Natural killer cell (primary cell): ENCODE measurements at regions not wholly inside any gene's neighbourhood (a gene's known extent, or its start where the extent isn't known, plus 50 kb on each side); places are given as distances from the start of the nearest gene placed in this dataset.

ENCODE experiments used
- ATAC-seq, 3 donors: fragments of 150-1000 bp in 2 of 3; fragments of 200-7000 bp in 1 of 3; cut with Tn5 transposase; 1 replicate in 1 of 3; 2 replicates in 2 of 3; pipeline ENCODE4 v1.10.0; 2021; ENCODE audit warnings: mild to moderate bottlenecking in 2 of 3, moderate library complexity in 2 of 3
- DNase-seq, 2 donors: peaks; one replicate each; pipeline versions ENCODE4 v3.0.0 to v3.0.0-alpha.2; 2013 to 2021; ENCODE audit warnings: mixed read lengths in 1 of 2
- H3K27ac ChIP-seq: one replicate; pipeline ENCODE4 v1.5.1; 2013; ENCODE audit warnings: mild to moderate bottlenecking, low read length
- H3K27me3 ChIP-seq: one replicate; pipeline ENCODE4 v1.6.1; 2013; ENCODE audit warnings: low read length; ENCODE audit not compliant: control insufficient read depth, insufficient read depth
- H3K36me3 ChIP-seq: one replicate; pipeline ENCODE4 v1.6.1; 2013; ENCODE audit warnings: low read length; ENCODE audit not compliant: control insufficient read depth, insufficient read depth
- H3K4me1 ChIP-seq: one replicate; pipeline ENCODE4 v1.6.1; 2013; ENCODE audit warnings: low read length; ENCODE audit not compliant: control insufficient read depth, insufficient read depth
- H3K4me3 ChIP-seq: one replicate; pipeline ENCODE4 v1.5.1; 2013; ENCODE audit warnings: low read length
- H3K9me3 ChIP-seq: one replicate; pipeline ENCODE4 v1.6.1; 2013; ENCODE audit warnings: low read length; ENCODE audit not compliant: control insufficient read depth, insufficient read depth
- H3K27ac Mint-ChIP-seq, 2 donors: one replicate each; pipeline ENCODE4 v1.8.0; 2022; ENCODE audit warnings: mild to moderate bottlenecking in 2 of 2, mixed read lengths in 2 of 2, moderate library complexity in 1 of 2
- H3K27me3 Mint-ChIP-seq, 2 donors: one replicate each; pipeline ENCODE4 v1.8.0; 2022; ENCODE audit warnings: low read depth in 2 of 2, mixed read lengths in 2 of 2
- H3K36me3 Mint-ChIP-seq: one replicate; pipeline ENCODE4 v1.8.0; 2022; ENCODE audit warnings: mixed read lengths
- H3K4me1 Mint-ChIP-seq, 2 donors: one replicate each; pipeline ENCODE4 v1.8.0; 2022; ENCODE audit warnings: mixed read lengths in 2 of 2
- H3K4me3 Mint-ChIP-seq: one replicate; pipeline ENCODE4 v1.8.0; 2022; ENCODE audit warnings: mild to moderate bottlenecking, moderate library complexity, mixed read lengths
- H3K9me3 Mint-ChIP-seq, 2 donors: one replicate each; pipeline ENCODE4 v1.8.0; 2022; ENCODE audit warnings: mixed read lengths in 2 of 2
- CTCF ChIP-seq: fragments of 200-600 bp; IDR thresholded peaks from one replicate; pipeline ENCODE4 v1.8.0; 2022; ENCODE audit warnings: antibody characterized with exemption
- WGBS: methylation state at CpG from one replicate; pipeline ENCODE4 v1.1.7; 2013; ENCODE audit warnings: missing lambda C conversion rate; ENCODE audit not compliant: insufficient coverage; 5-methylcytosine and 5-hydroxymethylcytosine counted together
- intact Hi-C: fragments of 100-400 bp; cut with micrococcal nuclease; formaldehyde crosslinking; loops from one replicate; pipeline ENCODE4 v1.14.2; 2022

- H3K4me1 Mint-ChIP-seq = no peaks in the 10 kb centered on the region
- no peak for ATAC-seq
- H3K27ac ChIP-seq = no peak overlapping the region
- no peak for TF ChIP-seq CTCF
- no peaks in the 10 kb centered on the region for H3K36me3 Mint-ChIP-seq
- H3K36me3 ChIP-seq = no peaks in the 10 kb centered on the region
- H3K27me3 ChIP-seq = no peaks in the 10 kb centered on the region
- H3K27ac Mint-ChIP-seq = no peak overlapping the region
- H3K9me3 ChIP-seq = no peaks in the 10 kb centered on the region
- peaks cover 4% of the 10 kb centered on the region for H3K4me1 ChIP-seq
- WGBS = 85% methylated on average over 3 of the region's 4 CpGs
- H3K4me3 ChIP-seq = no peak overlapping the region
- DNase-seq = no peak
- intact Hi-C loops = no loop called here
- H3K27me3 Mint-ChIP-seq = peaks cover 5 to 14% of the 10 kb centered on the region in 2 donors
- H3K9me3 Mint-ChIP-seq = no peaks in the 10 kb centered on the region
- no peak overlapping the region for H3K4me3 Mint-ChIP-seq
Observed at GRCh38 chr7:25626451-25627131, 398.3 kb upstream of the NPVF start.

DNA sequence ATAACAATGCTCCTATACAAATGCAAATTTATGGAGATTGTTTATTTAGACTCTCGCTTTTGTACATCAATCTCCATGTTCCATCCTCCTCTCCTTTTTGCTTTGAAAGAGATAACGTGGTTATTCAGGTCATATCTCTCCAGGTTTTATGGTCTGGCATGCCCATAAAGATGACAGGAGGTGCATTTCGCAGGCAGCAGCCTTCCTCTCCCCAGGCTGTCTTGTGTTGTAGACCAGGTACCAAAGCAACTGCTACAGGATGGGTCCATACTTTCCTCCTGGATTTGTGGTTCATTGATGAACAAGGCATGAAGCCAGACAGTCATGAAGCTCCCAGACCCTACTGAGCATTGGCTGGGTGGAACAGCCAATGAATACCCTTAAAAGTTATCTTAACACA is 400.2 kb upstream of the NPVF start:
- intact Hi-C loops = no loop called here
- H3K4me1 ChIP-seq = peaks cover 4% of the 10 kb centered on the region

GRCh38 chr7:25632616-25633015 is 404.3 kb upstream of the NPVF start:
- no peaks in the 10 kb centered on the region for H3K9me3 ChIP-seq
- no peak for DNase-seq
- Mint-ChIP-seq H3K9me3 (no peaks in the 10 kb centered on the region), H3K36me3 (no peaks in the 10 kb centered on the region), H3K27me3 (peaks cover 4 to 8% of the 10 kb centered on the region in 2 donors), H3K4me1 (no peaks in the 10 kb centered on the region), H3K4me3 (no peak overlapping the region), H3K27ac (no peak overlapping the region)
- WGBS = 81% methylated on average over 3 of the region's 5 CpGs
- no peaks in the 10 kb centered on the region for H3K4me1 ChIP-seq
- intact Hi-C loops = no loop called here
- no peaks in the 10 kb centered on the region for H3K36me3 ChIP-seq
- no peaks in the 10 kb centered on the region for H3K27me3 ChIP-seq
- ATAC-seq = no peak
- H3K27ac ChIP-seq = no peak overlapping the region
- no peak for TF ChIP-seq CTCF
- H3K4me3 ChIP-seq = no peak overlapping the region

More for the DNA sequence above, 400.2 kb upstream of the NPVF start:
- ATAC-seq = no peak
- Mint-ChIP-seq H3K27me3 (peaks cover 7 to 8% of the 10 kb centered on the region in 2 donors), H3K4me1 (no peaks in the 10 kb centered on the region), H3K9me3 (no peaks in the 10 kb centered on the region), H3K27ac (no peak overlapping the region), H3K36me3 (no peaks in the 10 kb centered on the region), H3K4me3 (no peak overlapping the region)
- no peaks in the 10 kb centered on the region for H3K9me3 ChIP-seq
- no peak for TF ChIP-seq CTCF
- H3K27ac ChIP-seq = no peak overlapping the region
- DNase-seq = no peak
- H3K27me3 ChIP-seq = no peaks in the 10 kb centered on the region
- no peaks in the 10 kb centered on the region for H3K36me3 ChIP-seq
- H3K4me3 ChIP-seq = no peak overlapping the region
- 80% methylated on average over 3 of the region's 3 CpGs for WGBS

- Mint-ChIP-seq H3K36me3 (no peaks in the 10 kb centered on the region), H3K27me3 (peaks cover 2 to 4% of the 10 kb centered on the region in 2 donors), H3K4me3 (no peak overlapping the region), H3K4me1 (no peaks in the 10 kb centered on the region), H3K27ac (no peak overlapping the region), H3K9me3 (no peaks in the 10 kb centered on the region)
- Histone ChIP-seq H3K27me3 (no peaks in the 10 kb centered on the region), H3K4me3 (no peak overlapping the region), H3K27ac (no peak overlapping the region), H3K4me1 (no peaks in the 10 kb centered on the region), H3K9me3 (no peaks in the 10 kb centered on the region), H3K36me3 (no peaks in the 10 kb centered on the region)
- no peak for TF ChIP-seq CTCF
- no peak for ATAC-seq
- 85% methylated on average over 3 of the region's 3 CpGs for WGBS
- intact Hi-C loops = no loop called here
- no peak for DNase-seq
Observed at GRCh38 chr7:25633426-25634036, 405.2 kb upstream of the NPVF start.
